A673 (cell line): ENCODE measurements at regions not wholly inside any gene's neighbourhood (a gene's known extent, or its start where the extent isn't known, plus 50 kb on each side); places are given as distances from the start of the nearest gene placed in this dataset.

ENCODE experiments used
- BruUV-seq: library from RNA; stranded (reverse); fragments of 400-500 nt; replicated peaks from 2 replicates; lab custom pipeline; 2021; lab: Mats Ljungman, UMichigan
- CTCF ChIA-PET: fragments of 300-600 bp; sonication (Branson Sonifier 250); formaldehyde crosslinking; loops from one replicate; lab custom pipeline; 2022; ENCODE audit warnings: antibody characterized with exemption; lab: Charles Lee
- POLR2A ChIA-PET: fragments of 300-600 bp; sonication (Branson Sonifier 250); formaldehyde crosslinking; loops from one replicate; lab custom pipeline; 2022; ENCODE audit warnings: antibody characterized with exemption; ENCODE audit not compliant: low non-redundant PET; lab: Charles Lee
- DNase-seq: peaks from one replicate; pipeline ENCODE4 v3.0.0-alpha.2; 2015; ENCODE audit warnings: low spot score
- H3K27ac ChIP-seq: fragments of 200-600 bp; sonication (generic); 2 replicates; pipeline ENCODE4 v1.5.1; 2016; ENCODE audit warnings: mixed run types, low read depth, mild to moderate bottlenecking, mixed read lengths, antibody characterized with exemption, low read length; ENCODE audit not compliant: poor library complexity, severe bottlenecking
- H3K27me3 ChIP-seq: fragments of 200-600 bp; sonication (generic); replicated peaks from 2 replicates; pipeline ENCODE4 v1.6.1; 2017; ENCODE audit warnings: mixed run types, low read depth, mild to moderate bottlenecking, mixed read lengths, antibody characterized with exemption, low read length; ENCODE audit not compliant: insufficient read depth, poor library complexity
- H3K36me3 ChIP-seq: fragments of 200-600 bp; sonication (generic); 2 replicates; pipeline ENCODE4 v1.6.1; 2016; ENCODE audit warnings: mixed run types, mild to moderate bottlenecking, mixed read lengths, antibody characterized with exemption, low read length; ENCODE audit not compliant: insufficient read depth, poor library complexity, severe bottlenecking
- H3K4me1 ChIP-seq: fragments of 200-600 bp; sonication (generic); 2 replicates; pipeline ENCODE4 v1.6.1; 2017; ENCODE audit warnings: mixed run types, mild to moderate bottlenecking, mixed read lengths, antibody characterized with exemption, low read length; ENCODE audit not compliant: insufficient read depth, poor library complexity, severe bottlenecking
- H3K4me3 ChIP-seq: fragments of 200-600 bp; sonication (generic); 2 replicates; pipeline ENCODE4 v1.5.1; 2016; ENCODE audit warnings: low read depth, mixed run types, mild to moderate bottlenecking, mixed read lengths, low read length; ENCODE audit not compliant: poor library complexity, severe bottlenecking
- H3K9me3 ChIP-seq: fragments of 200-600 bp; sonication (generic); 2 replicates; pipeline ENCODE4 v1.6.1; 2016; ENCODE audit warnings: mixed run types, low read depth, mild to moderate bottlenecking, mixed read lengths, antibody characterized with exemption, low read length; ENCODE audit not compliant: poor library complexity, severe bottlenecking
- EZH2 ChIP-seq: fragments of 200-600 bp; sonication (generic); IDR thresholded peaks from 2 replicates; pipeline ENCODE4 v1.6.1; 2017; ENCODE audit warnings: borderline replicate concordance, low read depth, mild to moderate bottlenecking, mixed read lengths, antibody characterized with exemption, low read length; ENCODE audit not compliant: poor library complexity, severe bottlenecking
- intact Hi-C: fragments of 100-400 bp; cut with micrococcal nuclease; formaldehyde crosslinking; loops from one replicate; pipeline ENCODE4 v1.10.0; 2022; ENCODE audit not compliant: unreplicated experiment
- TF ChIP-seq, protein P1 (sequence below): fragments of 300-800, 200-600 bp; sonication (generic); conservative IDR thresholded peaks from 2 replicates; pipeline ENCODE4 v1.5.1; 2017; ENCODE audit warnings: low read depth, mild to moderate bottlenecking, antibody characterized with exemption, low read length, moderate library complexity, mixed read lengths

DNA sequence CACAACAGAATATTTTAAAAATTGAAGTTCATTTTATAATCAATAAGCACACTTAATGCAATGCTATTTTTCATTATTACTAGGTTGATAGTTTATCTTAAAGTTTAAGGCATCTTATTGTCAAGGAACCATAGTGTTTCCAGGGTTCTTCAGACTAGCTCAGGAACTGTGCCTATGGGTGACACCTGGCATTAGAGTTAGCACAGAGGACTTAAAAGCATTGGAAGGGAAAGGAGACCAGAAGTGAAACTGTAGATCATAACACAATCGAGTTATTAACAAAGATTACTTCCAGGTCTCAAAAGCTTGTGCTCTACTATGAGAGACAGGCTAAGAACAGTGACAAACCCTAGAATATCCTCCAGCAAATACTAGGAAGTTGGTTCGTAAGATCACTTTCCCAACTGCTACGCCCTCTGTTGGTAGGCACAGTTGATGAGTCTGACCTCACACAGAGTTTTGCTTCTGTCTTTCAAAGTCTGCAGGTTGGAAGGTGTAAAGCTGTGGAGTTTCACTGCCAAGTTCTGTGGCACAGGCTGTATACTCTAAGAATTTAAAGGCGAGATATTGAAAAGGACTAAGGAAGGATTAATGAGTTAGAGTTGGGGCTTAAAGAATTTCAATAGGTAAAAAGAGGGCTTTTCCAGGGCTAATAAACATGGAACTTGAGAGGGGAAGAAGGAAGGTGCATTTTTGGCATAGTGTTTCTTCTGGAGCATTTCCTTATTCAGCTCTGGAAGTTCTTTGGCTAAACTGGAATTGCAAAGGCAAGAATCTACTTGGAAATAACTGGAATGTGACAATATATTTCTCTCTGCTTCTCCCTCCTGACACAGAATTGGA is 531.3 kb upstream of the JAG1 start:
- peaks cover 10% of the 10 kb centered on the region for H3K4me1 ChIP-seq
- intact Hi-C loops = loop anchor here (5.0 to 10.0 kb wide), 3 partner anchors 67 to 533 kb away; partner anchors contain the start of gene JAG1
- BruUV-seq = no TSS peak
- peak; percentile 68 for DNase-seq
- ChIA-PET POLR2A (no interaction called here), CTCF (interaction anchor here (0.5 to 0.8 kb wide), 3 partner anchors 37 to 665 kb away, joined by 3 to 6 read pairs (median 3); no protein-coding TSS in a partner anchor)
- TF ChIP-seq EZH2 = no peak
- TF ChIP-seq, protein P1, sequence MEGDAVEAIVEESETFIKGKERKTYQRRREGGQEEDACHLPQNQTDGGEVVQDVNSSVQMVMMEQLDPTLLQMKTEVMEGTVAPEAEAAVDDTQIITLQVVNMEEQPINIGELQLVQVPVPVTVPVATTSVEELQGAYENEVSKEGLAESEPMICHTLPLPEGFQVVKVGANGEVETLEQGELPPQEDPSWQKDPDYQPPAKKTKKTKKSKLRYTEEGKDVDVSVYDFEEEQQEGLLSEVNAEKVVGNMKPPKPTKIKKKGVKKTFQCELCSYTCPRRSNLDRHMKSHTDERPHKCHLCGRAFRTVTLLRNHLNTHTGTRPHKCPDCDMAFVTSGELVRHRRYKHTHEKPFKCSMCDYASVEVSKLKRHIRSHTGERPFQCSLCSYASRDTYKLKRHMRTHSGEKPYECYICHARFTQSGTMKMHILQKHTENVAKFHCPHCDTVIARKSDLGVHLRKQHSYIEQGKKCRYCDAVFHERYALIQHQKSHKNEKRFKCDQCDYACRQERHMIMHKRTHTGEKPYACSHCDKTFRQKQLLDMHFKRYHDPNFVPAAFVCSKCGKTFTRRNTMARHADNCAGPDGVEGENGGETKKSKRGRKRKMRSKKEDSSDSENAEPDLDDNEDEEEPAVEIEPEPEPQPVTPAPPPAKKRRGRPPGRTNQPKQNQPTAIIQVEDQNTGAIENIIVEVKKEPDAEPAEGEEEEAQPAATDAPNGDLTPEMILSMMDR = peak; percentile 90
- no peaks in the 10 kb centered on the region for H3K36me3 ChIP-seq
- no peaks in the 10 kb centered on the region for H3K27me3 ChIP-seq
- peak overlapping the region; percentile 5 for H3K27ac ChIP-seq
- H3K4me3 ChIP-seq = no peak overlapping the region
- no peaks in the 10 kb centered on the region for H3K9me3 ChIP-seq

DNA sequence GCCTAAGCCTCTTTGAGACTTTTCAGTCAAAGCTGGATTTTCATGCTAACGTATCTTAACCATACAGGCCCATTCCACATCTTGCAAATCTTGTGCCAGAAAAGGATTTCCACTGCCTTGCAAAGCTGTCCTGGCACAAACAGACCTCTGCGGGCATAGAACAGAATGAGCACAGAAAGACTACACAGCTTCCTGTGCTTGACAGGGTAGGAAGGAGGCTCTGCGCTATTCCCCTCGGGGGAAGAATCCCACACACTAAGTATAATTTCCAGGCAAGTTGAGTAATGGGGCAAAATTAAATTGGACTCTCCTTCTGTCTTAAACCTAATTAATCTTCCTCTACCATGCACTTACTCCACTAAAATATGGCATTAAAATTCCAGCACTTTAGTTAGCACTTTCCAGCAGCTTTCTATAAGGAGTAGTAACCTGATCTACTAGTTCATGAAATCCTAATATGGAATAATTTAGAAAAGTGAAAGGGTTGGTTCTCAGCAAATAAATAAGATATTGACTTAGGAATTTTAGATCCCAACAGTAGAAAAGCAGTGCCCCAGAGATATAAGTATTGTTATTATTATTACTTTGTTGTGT is 532.1 kb upstream of the JAG1 start:
- TF ChIP-seq, protein P1 = no peak
- ChIA-PET POLR2A (no interaction called here), CTCF (interaction anchor here (0.5 to 0.8 kb wide), 3 partner anchors 38 to 666 kb away, joined by 3 to 6 read pairs (median 3); no protein-coding TSS in a partner anchor)
- Histone ChIP-seq H3K4me1 (peaks cover 10% of the 10 kb centered on the region), H3K4me3 (no peak overlapping the region), H3K9me3 (no peaks in the 10 kb centered on the region), H3K36me3 (no peaks in the 10 kb centered on the region), H3K27me3 (no peaks in the 10 kb centered on the region), H3K27ac (peak overlapping the region; percentile 5)
- intact Hi-C loops = loop anchor here (5.0 to 10.0 kb wide), 3 partner anchors 66 to 534 kb away; partner anchors contain the start of gene JAG1
- no TSS peak for BruUV-seq
- DNase-seq = peak; percentile 45

DNA sequence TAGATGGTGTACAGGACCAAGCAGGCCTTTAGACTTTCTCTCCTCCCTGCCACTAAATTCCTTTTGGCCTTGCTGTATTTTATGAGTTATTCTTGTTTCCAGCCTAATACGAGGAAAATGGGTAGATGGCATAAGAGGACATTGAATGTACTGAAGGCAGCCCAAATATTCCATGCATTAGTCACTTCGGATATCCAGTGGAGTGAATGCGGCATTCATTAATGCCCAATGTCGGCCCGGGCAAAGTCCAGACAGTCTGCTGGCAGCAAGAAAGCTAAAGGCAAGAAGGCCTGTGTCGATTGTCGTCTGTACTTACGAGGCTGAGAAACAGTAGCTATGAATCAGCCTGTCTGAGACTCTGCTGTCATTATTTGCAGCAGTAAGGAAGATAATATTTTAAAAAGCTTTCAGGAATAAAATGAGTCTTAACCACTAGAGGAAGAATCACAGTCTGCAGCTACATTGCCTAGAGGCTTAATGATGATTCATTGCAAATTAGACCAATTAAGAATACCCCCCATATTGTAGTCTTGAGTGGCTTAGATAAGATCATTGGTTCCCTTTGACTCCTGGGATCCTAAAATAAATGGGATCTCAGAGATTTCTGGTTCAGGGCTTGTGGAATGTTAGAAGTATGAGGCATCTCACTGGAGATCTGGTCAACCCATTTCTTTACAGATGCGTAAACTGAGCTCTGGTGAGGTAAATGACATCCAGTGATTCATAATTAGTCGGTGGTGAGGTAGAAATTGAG is 534.1 kb upstream of the JAG1 start:
- Histone ChIP-seq H3K27me3 (no peaks in the 10 kb centered on the region), H3K36me3 (no peaks in the 10 kb centered on the region), H3K4me3 (no peak overlapping the region), H3K9me3 (no peaks in the 10 kb centered on the region), H3K27ac (no peak overlapping the region), H3K4me1 (peaks cover 10% of the 10 kb centered on the region)
- CTCF ChIA-PET = interaction anchor here (0.8 kb wide), 1 partner anchor 58 kb away, joined by 3 read pairs; no protein-coding TSS in a partner anchor
- no peak for TF ChIP-seq EZH2
- TF ChIP-seq, protein P1 = no peak
- DNase-seq = peak; percentile 67
- POLR2A ChIA-PET = no interaction called here
- intact Hi-C loops = loop anchor here (5.0 to 10.0 kb wide), 3 partner anchors 64 to 536 kb away; partner anchors contain the start of gene JAG1
- BruUV-seq = no TSS peak
